CD4-positive, alpha-beta T cell treated with Interleukin-21 for 1 hour (primary cell): ENCODE measurements at regions not wholly inside any gene's neighbourhood (a gene's known extent, or its start where the extent isn't known, plus 50 kb on each side); places are given as distances from the start of the nearest gene placed in this dataset.

Source experiments
- DNase-seq: peaks from one replicate; pipeline ENCODE4 v3.0.0-alpha.2; 2020

GRCh38 chr1:239436286-239436685 lies 49.9 kb downstream of the CHRM3 start:
- DNase-seq: no peak

DNA sequence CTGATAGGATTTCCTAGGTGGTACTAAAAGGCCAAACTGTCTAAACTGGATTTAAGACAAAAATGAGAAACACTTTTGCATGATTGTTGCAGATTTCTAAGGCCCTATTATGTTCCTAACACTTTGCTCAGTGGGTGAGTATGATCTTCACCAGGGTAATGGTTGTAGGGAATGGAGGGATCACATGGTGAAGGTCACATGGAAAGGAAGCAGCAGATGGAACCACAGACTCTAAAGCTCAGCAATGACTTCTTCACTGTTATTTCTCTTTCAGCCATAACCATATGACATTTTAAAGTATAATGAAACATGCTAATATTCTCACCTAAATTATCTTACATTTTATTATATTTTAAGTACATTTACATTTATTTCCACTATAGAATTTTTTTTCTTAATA lies 51.5 kb downstream of the CHRM3 start:
- no peak for DNase-seq

GRCh38 chr1:239438891-239439290 lies 52.5 kb downstream of the CHRM3 start:
- DNase-seq: no peak

DNA sequence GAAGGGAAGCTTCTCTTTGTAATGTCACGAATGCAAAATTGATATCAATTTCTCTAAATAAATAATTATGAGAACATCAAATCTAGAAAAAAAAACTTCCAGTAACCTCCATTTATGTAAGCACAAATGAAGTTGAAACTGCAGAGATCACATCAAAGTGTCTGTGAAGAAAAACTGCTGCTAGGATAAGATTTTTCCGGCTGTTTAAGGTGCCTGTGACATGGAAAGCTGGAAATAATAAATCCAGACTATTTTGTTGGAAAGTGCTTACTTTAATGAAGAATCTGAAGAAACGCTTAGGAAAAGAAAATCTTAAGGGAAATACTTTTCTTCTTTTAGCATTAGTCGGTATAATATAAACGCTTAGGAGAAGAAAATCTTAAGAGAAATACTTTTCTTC lies 57.0 kb downstream of the CHRM3 start:
- DNase-seq: no peak

DNA sequence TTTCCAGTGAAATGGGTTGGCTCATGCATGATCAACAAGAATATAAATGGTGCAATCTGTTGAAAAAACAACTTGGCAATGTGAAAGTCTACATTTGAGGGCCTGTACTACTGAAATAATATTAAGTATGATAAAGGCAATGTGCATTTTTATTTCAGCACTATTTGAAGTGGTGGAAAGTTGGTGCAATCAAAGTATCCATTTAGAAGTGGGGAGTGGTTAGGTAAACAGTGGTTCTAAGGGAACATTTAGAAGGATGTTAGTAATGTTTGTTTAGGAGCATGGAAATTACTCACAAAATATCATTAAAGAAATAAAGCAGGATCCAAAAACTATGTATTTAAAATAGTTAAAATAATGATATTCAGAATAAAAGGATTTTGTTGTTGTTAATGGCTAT lies 60.2 kb downstream of the CHRM3 start:
- DNase-seq: no peak

GRCh38 chr1:239448911-239449310 lies 62.5 kb downstream of the CHRM3 start:
- DNase-seq: no peak

- no peak for DNase-seq
Observed at GRCh38 chr1:239455743-239456142, 69.4 kb downstream of the CHRM3 start.

GRCh38 chr1:239456788-239457187 lies 70.4 kb downstream of the CHRM3 start:
- DNase-seq: no peak

DNA sequence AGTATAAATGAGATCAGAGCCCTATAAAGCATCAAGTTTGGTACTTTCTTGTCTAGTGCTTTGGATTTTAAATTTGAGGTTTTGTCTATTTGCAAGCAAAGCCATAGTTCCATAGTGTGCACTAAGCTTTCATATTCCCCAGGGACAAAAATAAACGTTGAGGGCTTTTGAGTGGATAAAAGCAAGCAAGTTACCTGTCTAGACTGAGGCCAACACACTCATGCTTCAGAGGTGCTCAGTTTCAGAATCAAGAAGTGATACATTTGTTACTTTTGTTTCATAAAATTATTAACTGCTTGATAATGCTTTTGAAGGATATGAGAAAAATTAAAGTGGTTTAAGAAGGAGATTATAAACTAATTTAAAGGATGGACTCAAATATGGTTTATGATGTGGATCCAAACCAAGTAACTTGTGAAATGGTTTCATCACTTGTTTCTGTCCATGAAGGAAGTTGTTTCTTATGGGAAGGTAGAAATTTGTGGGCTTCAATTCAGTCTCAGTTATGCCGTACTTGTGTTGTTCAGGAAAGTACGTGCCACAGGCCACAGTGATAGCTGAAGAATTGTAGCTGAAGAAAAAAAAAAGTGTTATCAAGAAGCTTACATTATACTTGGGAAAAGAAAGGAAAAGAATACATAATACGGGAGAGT lies 71.2 kb downstream of the CHRM3 start:
- no peak for DNase-seq

DNA sequence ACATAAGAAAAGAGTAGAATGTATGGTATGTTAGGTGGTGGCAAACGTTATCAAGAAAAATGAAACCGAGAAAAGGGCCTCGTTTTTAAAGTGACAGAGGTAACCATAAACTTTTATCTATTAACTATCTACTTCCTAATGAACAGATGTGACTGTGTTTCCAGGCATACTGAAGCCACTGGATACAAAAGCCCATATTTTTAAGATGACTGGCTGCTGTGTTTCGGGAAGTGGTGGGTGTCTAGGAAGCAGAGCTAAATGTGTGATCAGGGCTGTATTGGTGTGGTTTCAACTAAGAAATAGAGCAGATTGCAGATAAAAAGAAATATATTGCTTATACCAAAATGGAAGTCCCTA lies 71.8 kb downstream of the CHRM3 start:
- DNase-seq: no peak

- DNase-seq: no peak
Observed at GRCh38 chr1:239467730-239468129, 81.4 kb downstream of the CHRM3 start.

- no peak for DNase-seq
Observed at GRCh38 chr1:239478069-239478468, 91.7 kb downstream of the CHRM3 start.

DNA sequence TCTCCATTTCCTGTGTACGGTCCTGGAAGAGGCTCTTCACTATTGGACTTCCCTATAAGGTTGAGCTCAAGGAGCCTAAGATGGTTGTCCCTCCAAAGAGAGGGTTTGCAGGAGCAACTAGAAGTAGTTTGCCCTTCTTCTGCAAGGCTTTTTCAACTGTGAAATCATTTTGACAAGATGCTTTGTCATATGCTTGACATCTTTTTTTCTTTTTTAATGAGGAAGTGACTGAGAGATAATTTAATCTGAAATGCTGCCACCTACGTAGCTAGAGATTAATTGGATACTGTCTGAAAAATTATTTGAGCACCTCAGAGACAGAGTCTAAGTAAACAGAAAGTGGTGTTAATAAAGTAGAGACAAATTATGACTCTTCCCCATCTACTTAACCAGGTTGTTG lies 97.0 kb downstream of the CHRM3 start:
- DNase-seq: no peak

- DNase-seq: no peak
Observed at GRCh38 chr1:239493811-239494414, 107.5 kb downstream of the CHRM3 start.

GRCh38 chr1:239505094-239505493 lies 118.7 kb downstream of the CHRM3 start:
- DNase-seq: no peak

GRCh38 chr1:239507826-239508225 lies 121.5 kb downstream of the CHRM3 start:
- DNase-seq: no peak

DNA sequence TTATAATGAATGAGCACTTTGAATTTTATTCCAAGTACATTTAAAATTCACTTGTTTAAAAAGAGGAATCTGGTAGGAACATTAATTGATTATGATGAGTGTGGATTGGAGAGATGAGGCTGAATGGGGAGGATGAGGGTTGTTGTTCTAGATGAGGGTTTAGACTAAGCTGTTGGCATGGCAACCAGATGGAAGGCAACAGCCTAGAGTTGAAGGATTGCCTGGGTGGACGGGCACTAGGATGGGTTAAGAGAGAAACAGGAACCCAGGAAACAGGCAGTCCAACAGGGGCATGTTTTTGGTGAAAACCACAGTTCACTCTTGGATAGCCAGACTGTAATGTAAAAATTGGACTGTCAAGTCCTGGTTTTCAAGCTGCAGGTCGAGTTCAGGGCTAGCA lies 125.5 kb downstream of the CHRM3 start:
- DNase-seq: no peak

- no peak for DNase-seq
Observed at GRCh38 chr1:239516579-239516978, 130.2 kb downstream of the CHRM3 start.

DNA sequence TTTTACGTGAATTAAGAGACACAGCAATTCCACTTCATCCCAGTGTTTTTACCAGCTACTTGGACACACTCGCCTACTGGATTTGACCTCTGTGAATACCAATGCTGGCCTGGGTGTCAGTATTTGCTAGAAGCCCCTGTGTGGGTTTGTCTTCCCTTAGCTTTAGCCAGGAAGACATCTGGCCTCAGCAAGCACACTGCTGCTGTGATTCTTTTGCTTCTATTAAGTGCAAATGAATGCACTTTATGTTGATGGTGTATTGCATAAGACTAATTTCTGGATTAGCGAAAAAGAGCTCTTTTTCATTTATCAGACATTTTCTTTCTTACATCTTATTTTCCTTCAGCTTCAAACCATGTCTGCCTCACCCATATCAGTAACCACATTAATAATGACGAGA lies 140.0 kb downstream of the CHRM3 start:
- DNase-seq: no peak

DNA sequence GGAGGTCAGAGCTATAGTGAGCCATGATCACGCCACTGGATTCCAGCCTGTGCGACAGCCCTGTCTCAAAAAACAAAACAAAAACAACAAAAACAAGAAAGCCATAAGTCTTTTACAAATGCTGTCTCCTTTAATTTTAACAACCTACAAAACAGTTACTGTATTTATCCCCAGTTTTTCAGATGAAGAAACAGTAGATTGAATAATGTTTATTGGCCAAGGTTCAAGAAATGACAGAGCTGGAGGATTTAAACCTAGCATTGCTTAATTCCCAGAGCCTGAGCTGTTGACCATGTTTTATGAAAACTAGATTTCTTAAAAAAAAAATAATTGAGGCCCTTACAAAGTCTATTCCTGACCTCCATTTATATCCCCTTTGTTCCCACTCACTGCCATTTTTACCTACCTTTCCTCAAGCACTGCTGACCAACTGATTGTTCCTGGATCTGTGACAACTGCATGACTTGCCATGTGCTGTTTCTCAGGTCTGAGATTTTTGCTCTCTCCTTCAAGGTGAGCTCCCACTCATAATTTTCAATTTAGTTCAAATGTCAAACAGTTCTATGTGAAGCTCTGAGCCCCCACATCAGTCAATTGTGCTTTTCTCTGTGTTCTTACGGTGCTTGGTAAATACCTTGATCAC lies 140.8 kb downstream of the CHRM3 start:
- DNase-seq: no peak

DNA sequence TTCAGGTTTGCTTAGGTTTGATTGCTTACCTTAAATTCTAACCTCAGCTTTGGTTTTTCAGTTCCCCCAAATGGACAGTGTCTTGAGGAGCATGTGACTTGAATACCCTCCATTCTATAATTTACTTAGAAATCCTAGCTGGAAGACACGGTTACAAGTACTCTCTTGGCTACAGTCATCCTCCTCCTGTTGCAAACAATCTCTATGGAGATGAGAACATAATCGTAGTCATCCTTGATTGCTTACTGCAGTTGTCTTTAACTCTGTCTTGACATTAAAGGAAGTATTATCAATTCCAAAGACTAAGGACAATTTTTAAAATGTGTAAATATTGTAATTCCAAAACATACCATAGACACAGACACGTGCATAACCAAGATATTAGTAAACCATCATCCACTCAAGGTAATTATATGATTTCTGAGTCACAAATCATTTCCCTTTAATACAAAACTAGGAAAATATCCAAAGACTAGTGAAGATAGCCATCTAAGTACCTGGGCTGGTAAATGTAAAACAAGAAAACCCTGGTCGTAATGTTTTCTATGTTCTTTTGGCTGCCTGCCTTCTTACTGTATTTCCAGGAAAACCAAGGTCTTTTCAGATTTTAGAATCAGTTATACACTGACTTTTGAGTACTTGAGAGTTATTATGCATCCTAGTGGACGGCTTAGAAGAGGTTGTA lies 149.9 kb downstream of the CHRM3 start:
- DNase-seq: no peak

- DNase-seq: no peak
Observed at GRCh38 chr1:239537795-239538194, 151.4 kb downstream of the CHRM3 start.

DNA sequence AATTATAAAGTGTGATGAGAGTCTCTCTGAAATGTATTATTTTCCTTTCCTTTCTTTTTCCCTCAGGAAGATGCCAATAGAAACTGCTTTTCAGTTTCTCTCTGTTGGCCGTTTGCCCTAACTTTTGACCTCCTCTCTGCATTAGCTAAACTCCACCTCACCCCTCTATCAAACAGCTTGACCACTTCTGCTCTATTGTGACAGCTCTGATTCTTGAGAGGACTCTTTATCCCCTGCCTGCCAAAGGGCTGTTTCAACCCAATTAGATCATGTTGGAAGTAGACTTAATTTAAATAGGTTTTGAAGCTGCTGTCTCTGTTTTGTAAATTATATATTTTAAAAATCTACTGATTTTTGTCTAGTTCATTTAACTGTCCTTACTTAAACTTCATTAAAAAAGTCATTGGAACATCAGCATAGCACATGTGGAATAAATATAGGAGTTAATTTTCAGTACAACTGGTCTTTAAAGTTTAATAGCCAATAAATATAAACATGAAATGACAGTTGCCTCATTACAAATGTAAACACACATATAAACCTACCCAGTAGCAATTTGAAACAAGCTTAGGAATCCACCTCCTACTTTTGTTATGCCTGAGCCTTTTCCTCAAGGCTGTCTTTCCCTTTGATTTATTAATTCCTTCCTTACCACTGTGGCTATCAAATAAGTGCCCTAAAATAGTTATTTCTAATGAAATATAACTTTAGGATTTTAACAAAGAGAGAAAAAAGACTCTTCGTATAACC lies 152.0 kb downstream of the CHRM3 start:
- DNase-seq: no peak
